PC-9 (cell line): ENCODE measurements at regions not wholly inside any gene's neighbourhood (a gene's known extent, or its start where the extent isn't known, plus 50 kb on each side); places are given as distances from the start of the nearest gene placed in this dataset.

Source experiments
- CTCF ChIP-seq: fragments of 200-600 bp; sonication (generic); conservative IDR thresholded peaks from 2 replicates; pipeline ENCODE4 v1.6.1; 2017; ENCODE audit warnings: mixed run types, antibody characterized with exemption, mild to moderate bottlenecking, moderate library complexity
- EZH2 ChIP-seq: fragments of 200-600 bp; sonication (generic); IDR thresholded peaks from 2 replicates; pipeline ENCODE4 v1.8.0; 2017; ENCODE audit warnings: antibody characterized with exemption, low read depth

- TF ChIP-seq CTCF (no peak), EZH2 (no peak)
Measured at GRCh38 chr18:78576967-78577366, 402.7 kb upstream of the SALL3 start.
